HG02588 (cell line): ENCODE measurements at regions not wholly inside any gene's neighbourhood (a gene's known extent, or its start where the extent isn't known, plus 50 kb on each side); places are given as distances from the start of the nearest gene placed in this dataset.
"Not testable (repeated sequence)": the region's sequence is repeated elsewhere in the genome, so short reads cannot be mapped to it uniquely, and the experiment has no call there.

ENCODE experiments used
- ATAC-seq: cut with Tn5 transposase; IDR thresholded peaks from one replicate; pipeline ENCODE4 v1.9.1; 2021; ENCODE audit warnings: mild to moderate bottlenecking, moderate library complexity; ENCODE audit not compliant: unreplicated experiment

GRCh38 chr1:193919827-193920226 lies 733.4 kb upstream of the B3GALT2 start:
- no peak for ATAC-seq

DNA sequence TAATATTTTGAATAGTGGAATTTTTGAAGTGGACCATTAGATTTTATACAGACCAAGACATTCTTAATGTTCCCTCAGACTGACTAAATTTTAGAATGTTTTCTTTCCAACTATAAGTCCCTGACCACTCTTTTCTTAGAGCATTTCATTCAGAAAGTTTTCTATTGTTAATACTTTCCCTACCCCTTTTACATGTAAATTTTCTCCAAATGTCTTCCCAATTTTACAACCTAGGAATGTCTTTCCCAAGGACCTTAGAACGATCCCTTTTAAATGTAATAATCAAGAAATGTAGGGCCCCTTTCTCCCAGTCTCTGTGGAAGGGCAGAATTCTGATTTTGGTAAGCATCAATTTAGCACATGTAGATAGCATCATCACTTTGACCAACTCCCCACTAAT lies 730.0 kb upstream of the B3GALT2 start:
- no peak for ATAC-seq

DNA sequence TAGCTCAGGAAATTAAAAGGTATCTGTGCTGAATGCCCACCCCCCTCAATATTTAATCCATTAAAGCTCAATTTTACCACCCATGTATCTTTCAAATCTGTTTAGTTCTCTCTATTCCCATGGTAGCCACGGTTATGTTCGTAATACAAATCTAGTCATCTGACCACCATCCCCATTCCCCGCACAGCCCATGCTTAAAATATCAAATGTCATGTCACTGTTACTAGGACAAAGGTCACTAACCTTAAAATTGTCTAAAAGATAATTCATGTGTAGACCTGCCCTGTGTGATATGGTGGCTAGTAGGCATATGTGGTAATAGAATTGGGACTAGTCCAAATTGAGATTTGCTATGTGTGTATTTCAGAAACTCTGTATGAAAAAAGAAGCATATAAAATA lies 728.5 kb upstream of the B3GALT2 start:
- ATAC-seq = no peak

DNA sequence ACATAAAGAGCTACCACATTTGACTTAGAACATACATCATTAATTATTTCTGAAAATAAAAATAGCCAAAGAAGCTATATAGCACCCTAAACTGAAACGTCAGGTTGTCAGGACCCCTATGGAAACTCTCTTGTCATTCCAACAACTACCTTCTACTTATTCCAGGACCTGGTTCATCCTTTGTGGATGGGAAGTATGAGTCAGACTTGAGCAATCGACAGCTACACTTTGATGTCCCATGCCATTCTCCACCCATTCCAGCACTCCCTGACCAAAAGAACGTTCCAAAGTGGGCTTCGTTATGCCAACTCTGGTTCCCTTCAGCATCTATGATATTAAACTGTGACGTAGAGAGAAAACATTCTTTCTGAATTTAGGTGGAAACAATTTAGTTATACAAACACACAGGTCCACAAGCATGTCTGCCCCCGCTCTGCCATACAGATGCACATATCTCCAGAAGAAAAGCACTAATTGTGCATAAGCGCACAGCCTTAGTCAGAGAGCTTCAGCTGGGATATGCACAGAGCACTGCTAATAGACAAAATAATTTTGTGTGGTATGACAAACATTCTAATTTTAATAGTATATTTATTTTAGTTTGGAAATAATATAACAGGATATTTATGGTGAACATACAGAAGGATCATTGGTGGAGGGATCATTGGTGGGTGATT lies 723.1 kb upstream of the B3GALT2 start:
- no peak for ATAC-seq

- ATAC-seq = no peak
Observed at GRCh38 chr1:193905288-193906085, 719.1 kb upstream of the B3GALT2 start.

- ATAC-seq = no peak
Observed at GRCh38 chr1:193891788-193892187, 705.4 kb upstream of the B3GALT2 start.

GRCh38 chr1:193890935-193891334 lies 704.5 kb upstream of the B3GALT2 start:
- ATAC-seq = no peak

DNA sequence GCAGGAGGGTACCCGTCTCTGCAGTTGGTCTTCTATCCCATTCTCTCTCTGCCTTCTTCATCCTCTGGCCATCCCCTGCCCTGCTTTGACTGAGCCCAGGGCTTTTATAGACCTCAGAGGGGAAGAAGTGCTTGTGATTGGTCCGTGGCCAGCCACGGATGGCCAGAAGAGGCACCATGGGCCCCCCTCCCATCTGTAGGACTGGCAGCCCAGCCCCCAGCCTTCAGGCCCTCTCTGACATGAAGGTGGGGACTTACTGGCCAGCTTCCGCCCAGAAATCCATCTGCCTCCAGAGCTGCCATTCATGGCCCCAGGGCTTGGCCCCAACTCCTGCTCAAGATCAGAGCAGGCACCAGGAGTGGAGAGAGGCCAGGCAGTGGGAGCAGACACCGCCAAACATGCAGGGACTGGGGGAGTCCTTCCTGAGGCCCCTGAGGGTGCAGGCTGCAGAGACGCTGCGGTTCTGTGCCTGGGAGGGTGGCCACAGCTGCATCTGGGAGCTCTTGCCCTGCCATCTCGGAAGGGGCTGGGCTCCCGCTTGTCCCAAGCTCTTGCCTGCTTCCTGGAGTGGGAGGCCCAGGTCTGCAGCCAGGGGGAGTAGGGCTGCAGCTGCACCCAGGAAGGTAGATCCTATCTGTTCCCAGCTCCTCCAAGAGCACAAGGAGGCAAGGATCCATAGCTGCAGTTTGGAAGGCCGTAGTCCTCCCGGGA lies 698.6 kb upstream of the B3GALT2 start:
- ATAC-seq = no peak

- ATAC-seq = not testable (repeated sequence)
Observed at GRCh38 chr1:193877920-193878319, 691.5 kb upstream of the B3GALT2 start.

GRCh38 chr1:193868425-193868824 lies 682.0 kb upstream of the B3GALT2 start:
- ATAC-seq = no peak

DNA sequence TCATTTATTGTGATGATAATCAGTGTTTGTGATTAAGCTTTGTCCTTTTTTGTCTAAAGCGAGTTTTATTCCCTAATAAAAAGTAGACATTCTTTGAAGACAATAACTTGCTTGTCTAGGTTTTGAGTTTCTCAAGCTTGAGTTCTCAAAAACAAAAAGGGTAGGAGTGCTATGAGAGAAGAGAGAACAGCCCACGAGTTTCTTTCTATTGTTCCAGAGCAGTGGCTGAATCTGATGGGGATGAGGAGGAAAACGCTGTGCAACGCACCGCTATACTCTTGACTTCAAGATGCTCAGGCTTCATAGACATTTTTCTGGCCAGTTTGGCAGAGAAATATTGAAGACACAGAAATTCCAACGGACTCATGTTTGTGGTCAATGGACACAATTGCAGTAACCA lies 669.8 kb upstream of the B3GALT2 start:
- no peak for ATAC-seq

DNA sequence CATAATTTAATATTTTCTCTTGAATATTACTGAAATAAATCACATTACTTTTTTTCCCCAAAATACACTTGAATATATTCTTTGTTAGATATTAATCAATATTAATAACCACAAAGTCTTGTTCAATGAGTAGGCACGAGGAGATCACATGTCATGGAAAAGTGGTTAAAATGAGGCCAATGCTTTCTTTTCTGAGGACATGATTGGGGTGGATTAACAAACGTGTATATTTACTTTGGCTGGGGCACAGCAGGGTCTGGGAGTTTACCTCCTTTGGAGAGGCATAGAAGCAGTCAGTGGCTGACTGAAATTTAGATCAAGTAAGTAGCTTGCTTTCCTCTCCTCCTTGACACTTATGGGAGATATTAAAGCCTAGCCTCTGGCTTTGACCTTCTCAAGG lies 664.3 kb upstream of the B3GALT2 start:
- ATAC-seq = no peak

- ATAC-seq = no peak
Observed at GRCh38 chr1:193846876-193847604, 660.6 kb upstream of the B3GALT2 start.

DNA sequence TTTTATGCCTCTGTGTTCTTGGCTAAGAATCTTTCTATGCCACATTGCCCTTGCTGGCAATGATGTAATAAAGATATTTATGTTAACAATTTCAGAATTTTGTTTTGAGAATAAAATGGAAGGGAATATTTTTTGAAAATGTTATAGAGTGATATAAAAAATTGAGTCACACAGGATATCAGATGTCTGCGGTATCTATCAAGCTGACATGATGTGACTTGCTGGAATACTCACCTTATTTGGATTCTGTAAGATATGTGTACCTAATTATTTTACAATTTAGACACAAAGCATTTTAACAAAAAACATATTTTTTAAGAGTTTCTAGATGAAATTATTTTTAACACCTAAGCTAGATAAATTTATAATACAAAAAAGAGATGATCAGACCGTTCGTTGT lies 660.0 kb upstream of the B3GALT2 start:
- ATAC-seq = no peak

- ATAC-seq = no peak
Observed at GRCh38 chr1:193841857-193842256, 655.4 kb upstream of the B3GALT2 start.

- no peak for ATAC-seq
Observed at GRCh38 chr1:193831465-193831864, 645.1 kb upstream of the B3GALT2 start.

DNA sequence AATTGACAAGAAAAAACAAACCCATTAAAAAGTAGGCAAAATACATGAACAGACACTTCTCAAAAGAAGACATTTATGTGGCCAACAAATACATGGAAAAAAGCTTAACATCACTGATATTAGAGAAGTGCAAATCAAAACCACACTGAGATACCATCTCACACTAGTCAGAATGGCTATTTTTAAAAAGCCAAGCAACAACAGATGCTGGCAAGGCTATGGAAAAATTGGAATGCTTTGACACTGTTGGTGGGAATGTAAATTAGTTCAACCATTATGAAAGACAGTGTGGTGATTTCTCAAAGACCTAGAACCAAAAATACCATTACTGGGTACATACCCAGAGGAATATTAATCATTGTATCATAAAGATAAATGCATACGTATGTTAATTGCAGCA lies 641.1 kb upstream of the B3GALT2 start:
- ATAC-seq = no peak

GRCh38 chr1:193819376-193819775 lies 633.0 kb upstream of the B3GALT2 start:
- ATAC-seq = no peak

DNA sequence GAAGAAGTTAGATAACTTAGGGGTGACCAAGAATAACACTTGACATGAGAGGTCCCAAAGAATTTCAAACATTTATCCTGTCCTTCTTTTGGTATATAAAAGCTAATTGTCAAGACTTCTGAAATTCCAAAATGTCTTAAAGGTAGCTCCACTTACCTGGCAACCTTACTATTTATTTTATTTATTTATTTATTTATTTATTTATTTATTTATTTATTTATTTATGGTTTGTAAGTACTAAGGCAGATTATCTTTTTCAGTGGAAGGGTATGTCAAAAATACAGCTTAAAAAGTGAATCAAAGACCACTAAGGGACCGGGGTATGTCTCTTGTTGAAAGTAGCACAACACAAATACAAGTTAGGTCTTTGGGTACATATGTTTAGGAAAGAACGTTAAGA lies 620.8 kb upstream of the B3GALT2 start:
- no peak for ATAC-seq

- peak; percentile 64 for ATAC-seq
Observed at GRCh38 chr1:193806079-193807048, 620.0 kb upstream of the B3GALT2 start.
